ENCODE measurements at regions not wholly inside any gene's neighbourhood (a gene's known extent, or its start where the extent isn't known, plus 50 kb on each side); places are given as distances from the start of the nearest gene placed in this dataset.

DNA sequence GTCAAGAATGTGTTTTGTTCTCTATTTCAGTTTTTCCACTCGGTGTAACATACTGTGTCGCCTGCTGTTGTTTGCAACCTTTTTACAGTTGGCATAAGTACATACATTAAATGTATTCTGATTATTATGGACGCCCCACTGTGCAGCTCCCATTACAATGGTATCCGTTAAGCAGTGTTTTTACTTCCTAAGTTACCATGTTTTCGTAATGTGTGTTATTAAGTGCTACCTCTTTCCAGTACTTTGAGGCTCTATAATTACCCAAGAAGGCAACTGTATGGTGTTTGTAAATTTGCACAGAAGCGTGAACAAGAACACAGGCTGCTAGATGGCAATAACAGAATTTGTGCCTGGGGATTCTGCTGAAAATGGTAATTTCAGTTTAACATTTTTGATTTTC lies 568.0 kb upstream of the MARCKS start:
- TF ChIP-seq, protein P1, sequence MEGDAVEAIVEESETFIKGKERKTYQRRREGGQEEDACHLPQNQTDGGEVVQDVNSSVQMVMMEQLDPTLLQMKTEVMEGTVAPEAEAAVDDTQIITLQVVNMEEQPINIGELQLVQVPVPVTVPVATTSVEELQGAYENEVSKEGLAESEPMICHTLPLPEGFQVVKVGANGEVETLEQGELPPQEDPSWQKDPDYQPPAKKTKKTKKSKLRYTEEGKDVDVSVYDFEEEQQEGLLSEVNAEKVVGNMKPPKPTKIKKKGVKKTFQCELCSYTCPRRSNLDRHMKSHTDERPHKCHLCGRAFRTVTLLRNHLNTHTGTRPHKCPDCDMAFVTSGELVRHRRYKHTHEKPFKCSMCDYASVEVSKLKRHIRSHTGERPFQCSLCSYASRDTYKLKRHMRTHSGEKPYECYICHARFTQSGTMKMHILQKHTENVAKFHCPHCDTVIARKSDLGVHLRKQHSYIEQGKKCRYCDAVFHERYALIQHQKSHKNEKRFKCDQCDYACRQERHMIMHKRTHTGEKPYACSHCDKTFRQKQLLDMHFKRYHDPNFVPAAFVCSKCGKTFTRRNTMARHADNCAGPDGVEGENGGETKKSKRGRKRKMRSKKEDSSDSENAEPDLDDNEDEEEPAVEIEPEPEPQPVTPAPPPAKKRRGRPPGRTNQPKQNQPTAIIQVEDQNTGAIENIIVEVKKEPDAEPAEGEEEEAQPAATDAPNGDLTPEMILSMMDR (IDR thresholded peaks at IDR 0.05; ENCODE audit: insufficient read depth, low read depth, low read length) = no peak
- TF ChIP-seq EZH2 (IDR thresholded peaks at IDR 0.05; ENCODE audit: insufficient read depth, low read length) = no peak
